Karpas-422 (cell line): ENCODE measurements at regions not wholly inside any gene's neighbourhood (a gene's known extent, or its start where the extent isn't known, plus 50 kb on each side); places are given as distances from the start of the nearest gene placed in this dataset.

Experiments
- DNase-seq: peaks from one replicate; pipeline ENCODE4 v3.0.0-alpha.2; 2015
- H2AFZ ChIP-seq: fragments of 200-600 bp; sonication (generic); 2 replicates; pipeline ENCODE4 v1.6.1; 2014; ENCODE audit warnings: antibody characterized with exemption, low read length, mixed read lengths
- H3K27ac ChIP-seq: fragments of 200-600 bp; sonication (generic); 2 replicates; pipeline ENCODE4 v1.5.1; 2014; ENCODE audit warnings: mild to moderate bottlenecking, low read length, moderate library complexity
- H3K27me3 ChIP-seq: fragments of 200-600 bp; sonication (generic); 2 replicates; pipeline ENCODE4 v1.6.1; 2014; ENCODE audit warnings: low read length, mixed read lengths
- H3K36me3 ChIP-seq: fragments of 200-600 bp; sonication (generic); 2 replicates; pipeline ENCODE4 v1.6.1; 2014; ENCODE audit warnings: low read length, mixed read lengths; ENCODE audit not compliant: insufficient read depth
- H3K4me1 ChIP-seq: fragments of 200-600 bp; sonication (generic); 2 replicates; pipeline ENCODE4 v1.6.1; 2014; ENCODE audit warnings: mild to moderate bottlenecking, low read length, mixed read lengths
- H3K4me2 ChIP-seq: fragments of 200-600 bp; sonication (generic); 2 replicates; pipeline ENCODE4 v1.6.1; 2014; ENCODE audit warnings: low read length, low read depth, mild to moderate bottlenecking; ENCODE audit not compliant: poor library complexity, severe bottlenecking
- H3K4me3 ChIP-seq: fragments of 200-600 bp; sonication (generic); 2 replicates; pipeline ENCODE4 v1.5.1; 2014; ENCODE audit warnings: mild to moderate bottlenecking, antibody characterized with exemption, low read length, mixed read lengths
- H3K79me2 ChIP-seq: fragments of 200-600 bp; sonication (generic); 2 replicates; pipeline ENCODE4 v1.6.1; 2014; ENCODE audit warnings: mild to moderate bottlenecking, low read length, mixed read lengths
- H3K9ac ChIP-seq: fragments of 200-600 bp; sonication (generic); 2 replicates; pipeline ENCODE4 v1.6.0; 2014; ENCODE audit warnings: low read length
- H3K9me2 ChIP-seq: fragments of 200-600 bp; sonication (generic), shearing (Covaris generic); replicated peaks from 2 replicates; pipeline ENCODE4 v1.6.0; 2014; ENCODE audit warnings: mild to moderate bottlenecking, low read length, moderate library complexity; ENCODE audit not compliant: insufficient read depth
- H3K9me3 ChIP-seq: fragments of 300-700, 200-600 bp; sonication (generic); 2 replicates; pipeline ENCODE4 v1.6.1; 2014; ENCODE audit warnings: low read length, mixed read lengths
- H4K20me1 ChIP-seq: fragments of 200-600 bp; sonication (generic); 2 replicates; pipeline ENCODE4 v1.6.1; 2014; ENCODE audit warnings: mild to moderate bottlenecking, antibody characterized with exemption, low read length, low read depth; ENCODE audit not compliant: insufficient read depth

GRCh38 chr3:34292605-34293300 lies 494.3 kb downstream of the PDCD6IP start:
- Histone ChIP-seq H2AFZ (no peak overlapping the region), H3K79me2 (no peaks in the 10 kb centered on the region), H3K27ac (no peak overlapping the region), H3K4me1 (peaks cover 19% of the 10 kb centered on the region), H3K27me3 (no peaks in the 10 kb centered on the region), H3K4me2 (no peak overlapping the region), H3K4me3 (no peak overlapping the region), H3K9me3 (no peaks in the 10 kb centered on the region), H3K36me3 (no peaks in the 10 kb centered on the region), H4K20me1 (no peaks in the 10 kb centered on the region), H3K9ac (no peak overlapping the region), H3K9me2 (no peaks in the 10 kb centered on the region)
- no peak for DNase-seq

GRCh38 chr3:34294240-34294639 lies 495.8 kb downstream of the PDCD6IP start:
- no peaks in the 10 kb centered on the region for H4K20me1 ChIP-seq
- no peaks in the 10 kb centered on the region for H3K36me3 ChIP-seq
- H3K4me1 ChIP-seq: peaks cover 19% of the 10 kb centered on the region
- no peaks in the 10 kb centered on the region for H3K9me3 ChIP-seq
- no peak overlapping the region for H3K4me3 ChIP-seq
- no peak overlapping the region for H3K4me2 ChIP-seq
- H3K9me2 ChIP-seq: no peaks in the 10 kb centered on the region
- H3K79me2 ChIP-seq: no peaks in the 10 kb centered on the region
- H3K27ac ChIP-seq: no peak overlapping the region
- no peak overlapping the region for H3K9ac ChIP-seq
- DNase-seq: no peak
- H2AFZ ChIP-seq: no peak overlapping the region
- H3K27me3 ChIP-seq: no peaks in the 10 kb centered on the region

GRCh38 chr3:34296796-34297195 lies 498.4 kb downstream of the PDCD6IP start:
- Histone ChIP-seq H3K9ac (no peak overlapping the region), H3K79me2 (no peaks in the 10 kb centered on the region), H3K4me3 (no peak overlapping the region), H3K27me3 (no peaks in the 10 kb centered on the region), H3K9me2 (no peaks in the 10 kb centered on the region), H3K9me3 (no peaks in the 10 kb centered on the region), H3K36me3 (no peaks in the 10 kb centered on the region), H3K4me1 (peaks cover 20% of the 10 kb centered on the region), H3K4me2 (no peak overlapping the region), H3K27ac (no peak overlapping the region), H2AFZ (no peak overlapping the region), H4K20me1 (no peaks in the 10 kb centered on the region)
- no peak for DNase-seq

DNA sequence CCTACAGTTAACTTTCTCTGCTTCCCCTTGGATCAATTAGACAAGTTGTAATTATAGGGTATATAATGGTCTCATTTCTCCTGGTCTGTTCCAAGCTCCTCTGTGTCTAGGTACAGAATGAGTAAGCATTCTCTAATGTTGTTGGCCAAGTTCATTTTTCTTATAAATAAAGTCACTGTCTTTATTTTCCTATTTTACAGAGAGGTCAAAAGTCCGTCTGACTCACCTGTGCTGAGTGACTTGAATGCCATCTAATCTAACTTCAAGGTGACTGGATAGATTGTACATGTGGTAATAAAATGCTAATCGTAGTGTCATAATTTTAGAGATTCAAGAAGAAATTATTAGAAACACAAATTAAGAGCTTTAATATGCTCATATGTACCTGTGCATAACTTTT lies 500.2 kb downstream of the PDCD6IP start:
- peaks cover 8% of the 10 kb centered on the region for H3K4me1 ChIP-seq
- H3K9me2 ChIP-seq: no peaks in the 10 kb centered on the region
- H3K4me2 ChIP-seq: no peak overlapping the region
- H3K36me3 ChIP-seq: no peaks in the 10 kb centered on the region
- no peak overlapping the region for H3K27ac ChIP-seq
- no peak overlapping the region for H2AFZ ChIP-seq
- no peak overlapping the region for H3K4me3 ChIP-seq
- DNase-seq: no peak
- H3K27me3 ChIP-seq: no peaks in the 10 kb centered on the region
- H3K9me3 ChIP-seq: no peaks in the 10 kb centered on the region
- H4K20me1 ChIP-seq: no peaks in the 10 kb centered on the region
- H3K79me2 ChIP-seq: no peaks in the 10 kb centered on the region
- no peak overlapping the region for H3K9ac ChIP-seq

- Histone ChIP-seq H3K79me2 (no peaks in the 10 kb centered on the region), H3K4me2 (no peak overlapping the region), H3K27ac (no peak overlapping the region), H3K4me3 (no peak overlapping the region), H2AFZ (no peak overlapping the region), H3K4me1 (peaks cover 8% of the 10 kb centered on the region), H3K9me2 (no peaks in the 10 kb centered on the region), H3K36me3 (no peaks in the 10 kb centered on the region), H3K9ac (no peak overlapping the region), H3K9me3 (no peaks in the 10 kb centered on the region), H4K20me1 (no peaks in the 10 kb centered on the region), H3K27me3 (no peaks in the 10 kb centered on the region; the same call in 1 of the 2 replicates)
- no peak for DNase-seq
Measured at GRCh38 chr3:34300621-34301020, 502.2 kb downstream of the PDCD6IP start.

DNA sequence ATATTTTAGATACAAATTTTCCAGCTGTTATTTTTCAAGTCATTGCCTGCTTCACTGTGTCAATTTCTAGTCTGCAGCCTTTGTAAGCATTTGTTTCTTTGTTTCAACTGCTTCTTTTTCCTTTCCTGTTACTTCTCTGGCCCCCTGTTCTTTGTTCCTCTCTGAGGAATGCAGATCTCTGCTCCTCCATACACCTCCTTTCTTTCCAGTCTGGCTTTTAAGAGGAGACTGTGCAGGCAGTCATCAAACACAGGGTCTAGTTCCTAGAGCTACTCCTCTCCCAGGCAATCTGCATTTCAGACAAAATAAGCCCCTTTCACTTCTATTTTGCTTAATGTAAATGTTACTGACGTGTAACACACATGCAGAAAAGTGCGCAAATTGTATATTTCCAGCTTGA lies 502.9 kb downstream of the PDCD6IP start:
- no peak for DNase-seq
- Histone ChIP-seq H2AFZ (no peak overlapping the region), H3K4me3 (no peak overlapping the region)

DNA sequence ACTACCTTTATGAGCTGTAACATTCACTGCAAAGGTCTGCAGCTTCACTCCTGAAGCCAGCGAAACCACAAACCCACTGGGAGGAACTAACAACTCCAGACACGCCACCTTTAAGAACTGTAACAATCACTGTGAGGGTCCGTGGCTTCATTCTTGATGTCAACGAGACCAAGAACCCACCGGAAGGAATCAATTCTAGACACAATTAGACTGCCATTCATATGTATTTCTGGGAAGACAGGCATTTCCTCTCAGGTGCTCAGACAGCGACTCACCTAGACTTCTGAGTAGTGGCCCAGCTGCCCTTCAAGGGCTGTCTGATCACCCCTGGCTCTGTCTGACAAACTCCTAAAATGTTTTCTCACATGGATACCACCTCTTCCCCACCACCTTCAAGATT lies 506.8 kb downstream of the PDCD6IP start:
- Histone ChIP-seq H3K9me3 (no peaks in the 10 kb centered on the region), H3K4me2 (no peak overlapping the region), H3K27me3 (no peaks in the 10 kb centered on the region; the same call in 1 of the 2 replicates), H3K4me3 (no peak overlapping the region), H3K9ac (no peak overlapping the region), H2AFZ (no peak overlapping the region), H3K79me2 (no peaks in the 10 kb centered on the region), H3K9me2 (no peaks in the 10 kb centered on the region), H3K36me3 (no peaks in the 10 kb centered on the region), H3K4me1 (peaks cover 3% of the 10 kb centered on the region), H3K27ac (no peak overlapping the region), H4K20me1 (no peaks in the 10 kb centered on the region)
- DNase-seq: no peak

More for the DNA sequence above, 502.9 kb downstream of the PDCD6IP start:
- Histone ChIP-seq H3K4me2 (no peak overlapping the region), H3K27ac (no peak overlapping the region), H3K4me1 (peaks cover 8% of the 10 kb centered on the region), H3K9me3 (no peaks in the 10 kb centered on the region), H3K27me3 (no peaks in the 10 kb centered on the region; the same call in 1 of the 2 replicates), H3K36me3 (no peaks in the 10 kb centered on the region), H4K20me1 (no peaks in the 10 kb centered on the region), H3K9me2 (no peaks in the 10 kb centered on the region), H3K9ac (no peak overlapping the region), H3K79me2 (no peaks in the 10 kb centered on the region)

- Histone ChIP-seq H3K36me3 (no peaks in the 10 kb centered on the region), H3K9me2 (no peaks in the 10 kb centered on the region), H4K20me1 (no peaks in the 10 kb centered on the region), H3K4me2 (no peak overlapping the region), H3K27me3 (no peaks in the 10 kb centered on the region), H3K4me3 (no peak overlapping the region), H3K9ac (no peak overlapping the region), H3K79me2 (no peaks in the 10 kb centered on the region), H2AFZ (no peak overlapping the region), H3K9me3 (no peaks in the 10 kb centered on the region), H3K4me1 (no peaks in the 10 kb centered on the region), H3K27ac (no peak overlapping the region)
- DNase-seq: no peak
Measured at GRCh38 chr3:34312684-34313083, 514.3 kb downstream of the PDCD6IP start.
